CD4-positive, CD25-positive, alpha-beta regulatory T cell (primary cell): ENCODE measurements at regions not wholly inside any gene's neighbourhood (a gene's known extent, or its start where the extent isn't known, plus 50 kb on each side); places are given as distances from the start of the nearest gene placed in this dataset.

Experiments used
- ATAC-seq, 2 donors: fragments of 150-1000 bp; cut with Tn5 transposase; one replicate each; pipeline ENCODE4 v1.10.0; 2021; ENCODE audit warnings: low read depth in 2 of 2, moderate number of reproducible peaks in 2 of 2, moderate library complexity in 1 of 2
- DNase-seq, 3 donors: peaks; one replicate each; pipeline versions ENCODE4 v3.0.0 to v3.0.0-alpha.2; 2012 to 2022; ENCODE audit warnings: mixed read lengths in 1 of 3
- H3K27ac ChIP-seq: one replicate; pipeline ENCODE4 v1.7.0; 2013; ENCODE audit warnings: mild to moderate bottlenecking, low read length; ENCODE audit not compliant: insufficient read depth, poor library complexity, severe bottlenecking
- H3K27me3 ChIP-seq: one replicate; pipeline ENCODE4 v1.7.0; 2013; ENCODE audit warnings: low read length; ENCODE audit not compliant: control insufficient read depth, insufficient read depth
- H3K36me3 ChIP-seq: one replicate; pipeline ENCODE4 v1.7.0; 2013; ENCODE audit warnings: mild to moderate bottlenecking, low read length, moderate library complexity; ENCODE audit not compliant: control insufficient read depth, insufficient read depth
- H3K4me1 ChIP-seq: 2 replicates; pipeline ENCODE4 v1.7.0; 2013; ENCODE audit warnings: mild to moderate bottlenecking, low read length; ENCODE audit not compliant: insufficient read depth, control insufficient read depth, poor library complexity, severe bottlenecking
- H3K4me3 ChIP-seq: one replicate; pipeline ENCODE4 v1.7.0; 2013; ENCODE audit warnings: low read depth, mild to moderate bottlenecking, low read length, moderate library complexity
- H3K9me3 ChIP-seq, 2 experiments: 1 replicate in 1 of 2; 2 replicates in 1 of 2; pipeline ENCODE4 v1.7.0; 2013; ENCODE audit warnings: low read length in 2 of 2, mild to moderate bottlenecking in 1 of 2, moderate library complexity in 1 of 2; ENCODE audit not compliant: control insufficient read depth in 2 of 2
- H3K27ac Mint-ChIP-seq, 3 donors: one replicate each; pipeline ENCODE4 v1.8.0; 2020 to 2022; ENCODE audit warnings: mild to moderate bottlenecking in 3 of 3, mixed read lengths in 3 of 3, moderate library complexity in 2 of 3
- H3K27me3 Mint-ChIP-seq: one replicate; pipeline ENCODE4 v1.8.0; 2022; ENCODE audit warnings: mild to moderate bottlenecking, mixed read lengths
- H3K36me3 Mint-ChIP-seq: one replicate; pipeline ENCODE4 v1.8.0; 2020; ENCODE audit warnings: mixed read lengths
- H3K4me1 Mint-ChIP-seq, 4 donors: one replicate each; pipeline ENCODE4 v1.8.0; 2020 to 2022; ENCODE audit warnings: mixed read lengths in 4 of 4, mild to moderate bottlenecking in 1 of 4
- H3K4me3 Mint-ChIP-seq, 4 donors: one replicate each; pipeline ENCODE4 v1.8.0; 2020 to 2022; ENCODE audit warnings: mild to moderate bottlenecking in 4 of 4, mixed read lengths in 4 of 4, moderate library complexity in 3 of 4
- H3K9me3 Mint-ChIP-seq, 7 donors: one replicate each; pipeline ENCODE4 v1.8.0; 2020 to 2022; ENCODE audit warnings: mixed read lengths in 7 of 7, mild to moderate bottlenecking in 3 of 7, moderate library complexity in 2 of 7

GRCh38 chr2:216959433-216959832 is 99.6 kb upstream of the TNP1 start:
- Histone ChIP-seq H3K36me3 (no peaks in the 10 kb centered on the region), H3K27me3 (peaks cover 2% of the 10 kb centered on the region), H3K4me3 (no peak overlapping the region), H3K4me1 (no peaks in the 10 kb centered on the region), H3K27ac (no peak overlapping the region), H3K9me3 (no peaks in the 10 kb centered on the region)
- Mint-ChIP-seq H3K36me3 (no peaks in the 10 kb centered on the region), H3K4me1 (no peaks in the 10 kb centered on the region), H3K27me3 (no peaks in the 10 kb centered on the region), H3K9me3 (peaks cover 0 to 6% (median 0%) of the 10 kb centered on the region in 7 donors), H3K4me3 (no peak overlapping the region), H3K27ac (no peak overlapping the region)
- ATAC-seq (no peak), DNase-seq (no peak)

- H3K27me3 Mint-ChIP-seq: no peaks in the 10 kb centered on the region
- H3K27ac Mint-ChIP-seq: no peak overlapping the region
- no peak for ATAC-seq
- no peak overlapping the region for H3K4me3 Mint-ChIP-seq
- Histone ChIP-seq H3K27ac (no peak overlapping the region), H3K27me3 (peaks cover 2% of the 10 kb centered on the region), H3K4me1 (no peaks in the 10 kb centered on the region), H3K9me3 (no peaks in the 10 kb centered on the region), H3K36me3 (no peaks in the 10 kb centered on the region), H3K4me3 (no peak overlapping the region)
- no peaks in the 10 kb centered on the region for H3K4me1 Mint-ChIP-seq
- peaks cover 0 to 25% (median 3%) of the 10 kb centered on the region in 7 donors for H3K9me3 Mint-ChIP-seq
- no peaks in the 10 kb centered on the region for H3K36me3 Mint-ChIP-seq
- DNase-seq: no peak
These were observed 97.1 kb upstream of the TNP1 start for GRCh38 chr2:216956820-216957493.

DNA sequence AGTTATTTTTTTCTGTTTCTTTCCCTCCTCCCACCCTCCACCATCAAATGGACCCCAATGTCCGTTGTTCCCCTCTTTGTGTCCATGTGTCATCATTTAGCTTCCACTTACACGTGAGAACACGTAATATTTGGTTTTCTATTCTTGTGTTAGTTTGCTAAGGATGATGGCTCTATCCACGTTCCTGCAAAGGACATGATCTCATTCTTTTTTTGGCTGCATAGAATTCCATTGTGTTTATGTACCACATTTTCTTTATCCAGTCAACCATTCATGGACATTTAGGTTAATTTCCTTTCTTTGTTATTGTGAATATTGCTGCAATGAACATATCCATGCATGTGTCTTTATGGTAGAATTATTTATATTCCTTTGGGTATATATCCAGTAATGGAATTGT is 91.3 kb upstream of the TNP1 start:
- Mint-ChIP-seq H3K27ac (no peak overlapping the region), H3K36me3 (no peaks in the 10 kb centered on the region), H3K4me1 (no peaks in the 10 kb centered on the region), H3K4me3 (no peak overlapping the region), H3K9me3 (peaks cover 0 to 25% (median 4%) of the 10 kb centered on the region in 7 donors), H3K27me3 (no peaks in the 10 kb centered on the region)
- Histone ChIP-seq H3K9me3 (no peaks in the 10 kb centered on the region), H3K36me3 (no peaks in the 10 kb centered on the region), H3K4me3 (no peak overlapping the region), H3K27ac (no peak overlapping the region), H3K27me3 (peaks cover 2% of the 10 kb centered on the region), H3K4me1 (no peaks in the 10 kb centered on the region)
- ATAC-seq (no peak), DNase-seq (no peak)

GRCh38 chr2:216950547-216950946 is 90.7 kb upstream of the TNP1 start:
- Mint-ChIP-seq H3K27ac (no peak overlapping the region), H3K36me3 (no peaks in the 10 kb centered on the region), H3K4me1 (no peaks in the 10 kb centered on the region), H3K4me3 (no peak overlapping the region), H3K27me3 (no peaks in the 10 kb centered on the region), H3K9me3 (peaks cover 0 to 25% (median 5%) of the 10 kb centered on the region in 7 donors)
- DNase-seq (no peak), ATAC-seq (no peak)
- H3K27ac ChIP-seq: no peak overlapping the region
- H3K9me3 ChIP-seq: no peaks in the 10 kb centered on the region
- no peaks in the 10 kb centered on the region for H3K4me1 ChIP-seq
- no peaks in the 10 kb centered on the region for H3K36me3 ChIP-seq
- no peak overlapping the region for H3K4me3 ChIP-seq
- H3K27me3 ChIP-seq: peaks cover 2% of the 10 kb centered on the region

- no peaks in the 10 kb centered on the region for H3K36me3 Mint-ChIP-seq
- no peak for ATAC-seq
- Histone ChIP-seq H3K4me3 (no peak overlapping the region), H3K27ac (no peak overlapping the region), H3K36me3 (no peaks in the 10 kb centered on the region), H3K4me1 (no peaks in the 10 kb centered on the region), H3K9me3 (no peaks in the 10 kb centered on the region), H3K27me3 (peaks cover 2% of the 10 kb centered on the region)
- H3K9me3 Mint-ChIP-seq: peaks cover 0 to 23% (median 5%) of the 10 kb centered on the region in 7 donors
- DNase-seq: no peak
- no peaks in the 10 kb centered on the region for H3K4me1 Mint-ChIP-seq
- no peak overlapping the region for H3K4me3 Mint-ChIP-seq
- no peaks in the 10 kb centered on the region for H3K27me3 Mint-ChIP-seq
- no peak overlapping the region for H3K27ac Mint-ChIP-seq
These were observed 90.0 kb upstream of the TNP1 start for GRCh38 chr2:216949700-216950413.

DNA sequence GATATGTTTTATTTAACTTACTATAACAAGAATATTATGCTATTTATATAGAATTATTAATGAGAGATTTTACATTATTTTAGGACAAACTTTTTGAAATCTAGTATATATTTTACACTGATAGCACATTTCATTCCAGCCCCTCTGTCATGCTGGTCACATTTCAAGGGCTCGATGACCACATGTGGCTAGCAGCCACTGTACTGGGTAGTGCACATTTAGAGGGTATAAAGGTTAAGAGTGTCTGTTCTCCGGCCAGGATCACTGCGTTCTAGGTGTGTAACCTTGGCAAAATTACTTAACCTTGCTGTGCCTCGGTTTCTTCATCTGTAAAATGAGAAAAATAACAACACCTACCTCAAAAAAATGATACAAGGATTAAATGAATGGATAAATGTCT is 87.2 kb upstream of the TNP1 start:
- no peak overlapping the region for H3K4me3 ChIP-seq
- Mint-ChIP-seq H3K27me3 (peaks cover 5% of the 10 kb centered on the region), H3K36me3 (no peaks in the 10 kb centered on the region), H3K4me3 (no peak overlapping the region), H3K27ac (no peak overlapping the region), H3K9me3 (peaks cover 0 to 2% (median 0%) of the 10 kb centered on the region in 7 donors), H3K4me1 (no peaks in the 10 kb centered on the region)
- no peaks in the 10 kb centered on the region for H3K4me1 ChIP-seq
- no peak for DNase-seq
- no peaks in the 10 kb centered on the region for H3K36me3 ChIP-seq
- H3K27ac ChIP-seq: no peak overlapping the region
- H3K27me3 ChIP-seq: peaks cover 2% of the 10 kb centered on the region
- no peaks in the 10 kb centered on the region for H3K9me3 ChIP-seq
- no peak for ATAC-seq

DNA sequence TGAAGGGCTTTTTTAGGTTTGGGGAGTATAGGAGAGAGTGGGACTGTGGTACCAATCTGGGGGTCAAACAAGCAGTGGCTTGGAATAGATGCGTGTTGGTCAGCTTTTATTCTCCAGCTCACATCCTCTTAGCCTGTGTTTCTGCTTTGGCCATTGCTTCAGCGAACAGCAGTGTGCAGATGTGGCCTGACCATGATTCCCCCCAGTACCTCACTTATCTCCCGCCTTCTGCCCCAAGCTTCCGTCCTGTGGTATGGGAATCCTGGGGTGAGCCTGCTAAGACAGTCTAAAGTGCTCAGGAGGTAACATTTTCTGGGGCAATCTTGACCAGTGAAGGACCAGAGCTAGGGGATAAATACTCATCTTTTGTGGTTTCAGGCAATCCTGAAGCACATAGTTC is 84.9 kb upstream of the TNP1 start:
- Histone ChIP-seq H3K27ac (no peak overlapping the region), H3K9me3 (no peaks in the 10 kb centered on the region), H3K36me3 (no peaks in the 10 kb centered on the region), H3K4me1 (no peaks in the 10 kb centered on the region), H3K4me3 (no peak overlapping the region), H3K27me3 (peaks cover 2% of the 10 kb centered on the region)
- Mint-ChIP-seq H3K9me3 (peaks cover 0 to 5% (median 1%) of the 10 kb centered on the region in 7 donors), H3K4me1 (no peaks in the 10 kb centered on the region), H3K27me3 (peaks cover 5% of the 10 kb centered on the region), H3K27ac (no peak overlapping the region), H3K4me3 (no peak overlapping the region), H3K36me3 (no peaks in the 10 kb centered on the region)
- ATAC-seq (no peak), DNase-seq (no peak)

DNA sequence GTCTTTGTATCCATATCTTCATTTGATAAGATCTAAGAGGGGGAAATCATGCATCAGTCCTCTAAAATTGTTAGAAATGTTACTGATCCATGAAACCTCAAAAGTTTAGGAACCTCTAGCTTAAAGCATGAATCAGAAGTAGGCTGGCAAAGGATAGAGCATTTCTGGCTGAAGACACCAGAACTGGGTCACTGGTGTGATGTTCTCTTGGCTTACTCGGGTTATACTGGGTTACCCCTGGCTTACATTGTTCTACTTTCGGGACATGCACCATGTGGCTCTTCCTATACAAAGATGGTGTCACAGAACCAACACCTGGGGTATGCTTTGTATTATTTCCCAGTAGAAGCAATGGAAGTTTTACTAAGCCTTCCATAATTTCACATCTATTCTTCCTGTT is 83.2 kb upstream of the TNP1 start:
- H3K4me1 Mint-ChIP-seq: no peaks in the 10 kb centered on the region
- ATAC-seq (no peak), DNase-seq (no peak)
- Histone ChIP-seq H3K9me3 (no peaks in the 10 kb centered on the region), H3K36me3 (no peaks in the 10 kb centered on the region), H3K27ac (no peak overlapping the region), H3K4me1 (no peaks in the 10 kb centered on the region), H3K4me3 (no peak overlapping the region), H3K27me3 (peaks cover 2% of the 10 kb centered on the region)
- peaks cover 5% of the 10 kb centered on the region for H3K27me3 Mint-ChIP-seq
- no peak overlapping the region for H3K27ac Mint-ChIP-seq
- no peak overlapping the region for H3K4me3 Mint-ChIP-seq
- peaks cover 0 to 5% (median 1%) of the 10 kb centered on the region in 7 donors for H3K9me3 Mint-ChIP-seq
- H3K36me3 Mint-ChIP-seq: no peaks in the 10 kb centered on the region
